Mesothelial cell of epicardium (in vitro differentiated cells): ENCODE measurements at regions not wholly inside any gene's neighbourhood (a gene's known extent, or its start where the extent isn't known, plus 50 kb on each side); places are given as distances from the start of the nearest gene placed in this dataset.

Experiments
- DNase-seq, 2 experiments: peaks; one replicate each; pipeline ENCODE4 v3.0.0; 2021; ENCODE audit warnings: low spot score in 2 of 2; ENCODE audit not compliant: unreplicated experiment in 2 of 2
- H3K27ac Mint-ChIP-seq: 2 replicates; pipeline ENCODE4 v1.8.0; 2021; ENCODE audit warnings: mixed read lengths
- H3K27me3 Mint-ChIP-seq: 2 replicates; pipeline ENCODE4 v1.8.0; 2021; ENCODE audit warnings: low read depth, mixed read lengths
- H3K36me3 Mint-ChIP-seq: 2 replicates; pipeline ENCODE4 v1.8.0; 2021; ENCODE audit warnings: mixed read lengths
- H3K4me1 Mint-ChIP-seq: 2 replicates; pipeline ENCODE4 v1.8.0; 2021; ENCODE audit warnings: mixed read lengths
- H3K4me3 Mint-ChIP-seq: 2 replicates; pipeline ENCODE4 v1.8.0; 2021; ENCODE audit warnings: mild to moderate bottlenecking, moderate library complexity, mixed read lengths
- H3K9me3 Mint-ChIP-seq: 2 replicates; pipeline ENCODE4 v1.8.0; 2021; ENCODE audit warnings: mixed read lengths
- TF ChIP-seq, protein P1 (sequence below): fragments of 200-600 bp; sonication (generic); IDR thresholded peaks from one replicate; pipeline ENCODE4 v1.5.0; 2021; ENCODE audit warnings: antibody characterized with exemption; ENCODE audit not compliant: unreplicated experiment

GRCh38 chr10:94094540-94094939, 100.8 kb downstream of the PLCE1 start:
- peaks cover 14% of the 10 kb centered on the region for H3K4me1 Mint-ChIP-seq
- no peak overlapping the region for H3K4me3 Mint-ChIP-seq
- H3K27ac Mint-ChIP-seq: no peak overlapping the region
- TF ChIP-seq, protein P1, sequence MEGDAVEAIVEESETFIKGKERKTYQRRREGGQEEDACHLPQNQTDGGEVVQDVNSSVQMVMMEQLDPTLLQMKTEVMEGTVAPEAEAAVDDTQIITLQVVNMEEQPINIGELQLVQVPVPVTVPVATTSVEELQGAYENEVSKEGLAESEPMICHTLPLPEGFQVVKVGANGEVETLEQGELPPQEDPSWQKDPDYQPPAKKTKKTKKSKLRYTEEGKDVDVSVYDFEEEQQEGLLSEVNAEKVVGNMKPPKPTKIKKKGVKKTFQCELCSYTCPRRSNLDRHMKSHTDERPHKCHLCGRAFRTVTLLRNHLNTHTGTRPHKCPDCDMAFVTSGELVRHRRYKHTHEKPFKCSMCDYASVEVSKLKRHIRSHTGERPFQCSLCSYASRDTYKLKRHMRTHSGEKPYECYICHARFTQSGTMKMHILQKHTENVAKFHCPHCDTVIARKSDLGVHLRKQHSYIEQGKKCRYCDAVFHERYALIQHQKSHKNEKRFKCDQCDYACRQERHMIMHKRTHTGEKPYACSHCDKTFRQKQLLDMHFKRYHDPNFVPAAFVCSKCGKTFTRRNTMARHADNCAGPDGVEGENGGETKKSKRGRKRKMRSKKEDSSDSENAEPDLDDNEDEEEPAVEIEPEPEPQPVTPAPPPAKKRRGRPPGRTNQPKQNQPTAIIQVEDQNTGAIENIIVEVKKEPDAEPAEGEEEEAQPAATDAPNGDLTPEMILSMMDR: no peak
- DNase-seq: no peak
- H3K27me3 Mint-ChIP-seq: peaks cover 27% of the 10 kb centered on the region
- H3K9me3 Mint-ChIP-seq: no peaks in the 10 kb centered on the region
- no peaks in the 10 kb centered on the region for H3K36me3 Mint-ChIP-seq

DNA sequence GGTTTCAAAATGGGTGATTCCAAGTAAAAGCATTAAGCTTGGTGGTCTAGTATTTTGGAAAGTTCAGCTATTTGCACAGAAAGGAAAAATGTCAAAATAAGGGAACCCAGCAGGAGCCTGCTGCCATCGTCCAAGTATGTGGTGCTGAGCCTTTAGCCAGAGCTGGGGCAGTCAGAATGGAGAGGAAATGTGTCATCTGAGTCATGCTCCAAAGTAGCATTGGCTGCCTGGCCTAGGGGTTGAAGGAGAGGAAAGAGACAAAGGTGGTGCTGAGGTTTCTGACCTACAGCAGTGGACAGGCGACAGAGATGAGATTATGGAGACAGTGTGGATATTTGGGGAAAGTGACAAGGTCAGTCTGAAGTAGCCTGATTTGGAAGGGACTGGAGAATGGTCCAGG, 103.9 kb downstream of the PLCE1 start:
- Mint-ChIP-seq H3K4me1 (peaks cover 13% of the 10 kb centered on the region), H3K4me3 (no peak overlapping the region), H3K36me3 (no peaks in the 10 kb centered on the region), H3K9me3 (no peaks in the 10 kb centered on the region), H3K27me3 (peaks cover 28% of the 10 kb centered on the region), H3K27ac (no peak overlapping the region)
- TF ChIP-seq, protein P1: no peak
- no peak for DNase-seq

DNA sequence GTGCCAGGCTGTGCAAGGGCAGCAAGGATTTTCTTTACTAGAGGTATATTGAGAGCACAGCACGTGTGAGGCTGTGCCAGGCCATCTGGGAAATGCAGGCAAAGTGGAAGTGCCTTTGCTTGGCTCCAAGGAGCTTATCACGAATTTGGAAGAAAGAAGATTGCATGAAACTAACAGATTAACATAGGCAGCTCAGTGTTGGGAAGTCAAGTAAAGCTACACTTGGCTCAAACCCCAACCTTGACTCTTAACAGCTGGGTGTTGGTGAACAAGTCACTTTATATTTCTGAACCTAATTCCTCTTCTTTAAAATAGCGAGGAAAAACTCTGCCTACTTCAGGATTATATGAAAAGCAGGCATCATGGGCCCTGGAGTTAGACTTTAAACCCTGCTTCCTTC, 105.2 kb downstream of the PLCE1 start:
- H3K4me1 Mint-ChIP-seq: peaks cover 6% of the 10 kb centered on the region
- H3K9me3 Mint-ChIP-seq: no peaks in the 10 kb centered on the region
- no peak overlapping the region for H3K27ac Mint-ChIP-seq
- TF ChIP-seq, protein P1: no peak
- no peaks in the 10 kb centered on the region for H3K36me3 Mint-ChIP-seq
- peaks cover 26% of the 10 kb centered on the region for H3K27me3 Mint-ChIP-seq
- no peak overlapping the region for H3K4me3 Mint-ChIP-seq
- no peak for DNase-seq

GRCh38 chr10:94101894-94102293, 108.2 kb downstream of the PLCE1 start:
- no peak overlapping the region for H3K4me3 Mint-ChIP-seq
- no peaks in the 10 kb centered on the region for H3K9me3 Mint-ChIP-seq
- peaks cover 21% of the 10 kb centered on the region for H3K27me3 Mint-ChIP-seq
- H3K36me3 Mint-ChIP-seq: no peaks in the 10 kb centered on the region
- H3K27ac Mint-ChIP-seq: no peak overlapping the region
- TF ChIP-seq, protein P1: no peak
- H3K4me1 Mint-ChIP-seq: peaks cover 12% of the 10 kb centered on the region
- no peak for DNase-seq

- peaks cover 22% of the 10 kb centered on the region for H3K27me3 Mint-ChIP-seq
- no peak overlapping the region for H3K4me3 Mint-ChIP-seq
- no peak for DNase-seq
- H3K4me1 Mint-ChIP-seq: peaks cover 12% of the 10 kb centered on the region
- H3K27ac Mint-ChIP-seq: no peak overlapping the region
- TF ChIP-seq, protein P1: no peak
- H3K36me3 Mint-ChIP-seq: no peaks in the 10 kb centered on the region
- H3K9me3 Mint-ChIP-seq: no peaks in the 10 kb centered on the region
These were observed 108.7 kb downstream of the PLCE1 start for GRCh38 chr10:94102436-94102835.

DNA sequence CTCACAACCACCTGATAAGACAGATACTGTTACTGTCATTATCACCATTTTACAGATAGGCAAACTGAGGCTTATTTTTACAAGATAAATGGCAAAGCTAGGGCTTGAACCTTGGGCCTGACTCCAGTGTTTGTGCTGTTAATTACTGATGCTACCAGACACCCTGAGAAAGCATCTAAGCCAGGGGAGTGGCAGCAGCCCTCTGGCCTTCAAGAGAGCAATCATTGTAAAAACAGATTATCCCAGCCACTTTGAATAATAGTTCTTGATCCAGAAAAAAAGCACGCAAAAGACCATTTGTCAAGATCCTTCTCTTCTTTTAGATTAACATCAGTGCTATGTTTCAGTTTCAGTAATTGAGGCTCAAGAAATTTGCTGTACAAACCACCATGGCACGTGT, 109.5 kb downstream of the PLCE1 start:
- Mint-ChIP-seq H3K36me3 (no peaks in the 10 kb centered on the region), H3K27ac (no peak overlapping the region), H3K4me3 (no peak overlapping the region), H3K9me3 (no peaks in the 10 kb centered on the region), H3K27me3 (peaks cover 22% of the 10 kb centered on the region), H3K4me1 (peaks cover 12% of the 10 kb centered on the region)
- DNase-seq: no peak
- TF ChIP-seq, protein P1: no peak
